ENCODE measurements at regions not wholly inside any gene's neighbourhood (a gene's known extent, or its start where the extent isn't known, plus 50 kb on each side); places are given as distances from the start of the nearest gene placed in this dataset.

DNA sequence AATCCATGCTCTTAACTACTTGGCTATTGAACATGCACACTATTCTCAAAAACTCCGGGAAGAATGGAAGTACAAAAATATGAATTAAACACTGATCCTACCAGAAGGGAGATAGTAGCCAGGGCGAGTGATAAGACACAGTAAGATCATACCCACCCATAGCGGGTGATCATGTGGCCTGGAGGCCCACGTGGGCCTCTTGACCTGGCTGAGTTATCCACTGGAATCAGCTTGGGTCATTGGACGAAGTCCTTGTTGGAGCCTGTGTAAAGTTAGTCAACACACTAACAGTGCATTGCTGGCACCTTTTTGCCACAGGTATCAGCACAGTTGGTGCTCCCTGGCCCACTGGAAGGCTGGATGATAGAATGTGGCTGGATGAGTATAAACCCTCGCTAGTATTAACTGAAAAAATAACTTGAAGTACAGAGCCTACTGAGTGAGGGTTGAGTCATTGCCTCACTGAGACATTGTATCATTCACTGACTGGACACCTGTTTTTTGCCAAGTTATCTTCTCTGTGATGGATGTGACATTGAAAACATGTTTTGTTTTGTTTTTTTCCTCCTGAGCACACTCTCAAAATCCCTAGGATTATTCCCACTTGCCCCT, 149.2 kb upstream of the FUT8 start:
- TF ChIP-seq POLR2A (IDR thresholded peaks at IDR 0.05; ENCODE audit: low read depth, low read length) (no peak), POLR2AphosphoS5 (IDR thresholded peaks at IDR 0.05; ENCODE audit: low read depth, low read length) (no peak), TAF1 (IDR thresholded peaks at IDR 0.05; ENCODE audit: borderline replicate concordance, low read depth, low read length) (no peak)
